Tongue (tissue), 1 donor: ENCODE measurements at regions not wholly inside any gene's neighbourhood (a gene's known extent, or its start where the extent isn't known, plus 50 kb on each side); places are given as distances from the start of the nearest gene placed in this dataset.
"Not testable (repeated sequence)": the region's sequence is repeated elsewhere in the genome, so short reads cannot be mapped to it uniquely, and the experiment has no call there.

Source experiments
- DNase-seq: peaks from one replicate; pipeline ENCODE4 v3.0.0-alpha.2; 2015

- not testable (repeated sequence) for DNase-seq
Measured at GRCh38 chr12:31162896-31163560, 89.4 kb downstream of the DDX11 start.

GRCh38 chr12:31174293-31174692 lies 100.6 kb downstream of the DDX11 start:
- not testable (repeated sequence) for DNase-seq

GRCh38 chr12:31177514-31177913 lies 103.9 kb downstream of the DDX11 start:
- DNase-seq = not testable (repeated sequence)

GRCh38 chr12:31178875-31179274 lies 105.2 kb downstream of the DDX11 start:
- not testable (repeated sequence) for DNase-seq

- not testable (repeated sequence) for DNase-seq
Measured at GRCh38 chr12:31179627-31180237, 106.1 kb downstream of the DDX11 start.

GRCh38 chr12:31182571-31182970 lies 108.9 kb downstream of the DDX11 start:
- DNase-seq = not testable (repeated sequence)

- not testable (repeated sequence) for DNase-seq
Measured at GRCh38 chr12:31183107-31183506, 109.4 kb downstream of the DDX11 start.

- not testable (repeated sequence) for DNase-seq
Measured at GRCh38 chr12:31183899-31184298, 110.2 kb downstream of the DDX11 start.

- DNase-seq = not testable (repeated sequence)
Measured at GRCh38 chr12:31184667-31185066, 111.0 kb downstream of the DDX11 start.

- DNase-seq = not testable (repeated sequence)
Measured at GRCh38 chr12:31192689-31193088, 119.0 kb downstream of the DDX11 start.

GRCh38 chr12:31195620-31196019 lies 122.0 kb downstream of the DDX11 start:
- not testable (repeated sequence) for DNase-seq

GRCh38 chr12:31199476-31199875 lies 125.8 kb downstream of the DDX11 start:
- not testable (repeated sequence) for DNase-seq

GRCh38 chr12:31201382-31201781 lies 124.6 kb downstream of the SINHCAF start:
- peak; percentile 41 for DNase-seq

GRCh38 chr12:31203261-31203660 lies 122.7 kb downstream of the SINHCAF start:
- DNase-seq = no peak

- DNase-seq = peak; percentile 63
Measured at GRCh38 chr12:31205054-31205453, 120.9 kb downstream of the SINHCAF start.

- peak; percentile 74 for DNase-seq
Measured at GRCh38 chr12:31206038-31206670, 119.8 kb downstream of the SINHCAF start.

GRCh38 chr12:31207799-31208465 lies 118.0 kb downstream of the SINHCAF start:
- no peak for DNase-seq

GRCh38 chr12:31210104-31210503 lies 115.8 kb downstream of the SINHCAF start:
- no peak for DNase-seq

- DNase-seq = no peak
Measured at GRCh38 chr12:31210541-31210940, 115.4 kb downstream of the SINHCAF start.

- no peak for DNase-seq
Measured at GRCh38 chr12:31214626-31215517, 111.1 kb downstream of the SINHCAF start.

GRCh38 chr12:31215518-31216232 lies 110.3 kb downstream of the SINHCAF start:
- DNase-seq = no peak
